H54 (cell line): ENCODE measurements at regions not wholly inside any gene's neighbourhood (a gene's known extent, or its start where the extent isn't known, plus 50 kb on each side); places are given as distances from the start of the nearest gene placed in this dataset.

ENCODE experiments used
- DNase-seq: peaks from one replicate; pipeline ENCODE4 v3.0.0; 2011; ENCODE audit warnings: low spot score, mixed read lengths; ENCODE audit not compliant: insufficient read length
- FAIRE-seq: peaks from 3 replicates; lab custom pipeline; 2011; peaks lifted over from hg19 to GRCh38; lab: Jason Lieb, UNC
- POLR2A ChIP-seq: IDR thresholded peaks from 2 replicates; pipeline ENCODE4 v1.6.1; 2011; ENCODE audit warnings: low read depth, mild to moderate bottlenecking, low read length

- no peak for TF ChIP-seq POLR2A
- no peak for DNase-seq
- FAIRE-seq, result no peak
Observed at GRCh38 chr10:125283191-125283835, 123.0 kb upstream of the CTBP2 start.

GRCh38 chr10:125281091-125281490 is 120.7 kb upstream of the CTBP2 start:
- DNase-seq (no peak), FAIRE-seq (no peak)
- no peak for TF ChIP-seq POLR2A

- no peak for FAIRE-seq
- TF ChIP-seq POLR2A, result no peak
- no peak for DNase-seq
Observed at GRCh38 chr10:125276133-125276532, 115.8 kb upstream of the CTBP2 start.

GRCh38 chr10:125274961-125275360 is 114.6 kb upstream of the CTBP2 start:
- no peak for TF ChIP-seq POLR2A

GRCh38 chr10:125273023-125273422 is 112.7 kb upstream of the CTBP2 start:
- FAIRE-seq (no peak), DNase-seq (no peak)
- no peak for TF ChIP-seq POLR2A

More at GRCh38 chr10:125274961-125275360, 114.6 kb upstream of the CTBP2 start:
- DNase-seq, result no peak
- FAIRE-seq, result no peak

GRCh38 chr10:125269716-125270115 is 109.4 kb upstream of the CTBP2 start:
- TF ChIP-seq POLR2A, result no peak
- DNase-seq (no peak), FAIRE-seq (no peak)

GRCh38 chr10:125266966-125267365 is 106.6 kb upstream of the CTBP2 start:
- FAIRE-seq (no peak), DNase-seq (no peak)
- no peak for TF ChIP-seq POLR2A

GRCh38 chr10:125266541-125266940 is 106.2 kb upstream of the CTBP2 start:
- FAIRE-seq, result no peak
- no peak for DNase-seq
- TF ChIP-seq POLR2A, result no peak

GRCh38 chr10:125265579-125265955 is 105.2 kb upstream of the CTBP2 start:
- DNase-seq, result no peak
- no peak for FAIRE-seq
- no peak for TF ChIP-seq POLR2A

- FAIRE-seq (no peak), DNase-seq (no peak)
- TF ChIP-seq POLR2A, result no peak
Observed at GRCh38 chr10:125264757-125265578, 104.6 kb upstream of the CTBP2 start.

GRCh38 chr10:125264091-125264490 is 103.7 kb upstream of the CTBP2 start:
- no peak for TF ChIP-seq POLR2A
- no peak for DNase-seq
- no peak for FAIRE-seq

- TF ChIP-seq POLR2A, result no peak
- no peak for FAIRE-seq
- peak; percentile 11 for DNase-seq
Observed at GRCh38 chr10:125263551-125263950, 103.2 kb upstream of the CTBP2 start.

GRCh38 chr10:125262920-125263319 is 102.6 kb upstream of the CTBP2 start:
- TF ChIP-seq POLR2A, result no peak
- DNase-seq, result no peak
- no peak for FAIRE-seq

- FAIRE-seq (no peak), DNase-seq (no peak)
- no peak for TF ChIP-seq POLR2A
Observed at GRCh38 chr10:125262409-125262808, 102.0 kb upstream of the CTBP2 start.

GRCh38 chr10:125261491-125262186 is 101.3 kb upstream of the CTBP2 start:
- no peak for DNase-seq
- no peak for TF ChIP-seq POLR2A
- FAIRE-seq, result no peak
